ENCODE measurements at regions not wholly inside any gene's neighbourhood (a gene's known extent, or its start where the extent isn't known, plus 50 kb on each side); places are given as distances from the start of the nearest gene placed in this dataset.

- TF ChIP-seq CTCF (IDR thresholded peaks at IDR 0.05) (no peak), POLR2A (IDR thresholded peaks at IDR 0.05) (no peak)
- H3K27ac ChIP-seq = no peak overlapping the region
- DNase-seq = no peak
- H3K4me1 ChIP-seq = no peaks in the 10 kb centered on the region
- H3K27me3 ChIP-seq = no peaks in the 10 kb centered on the region
- WGBS, 2 donors (ENCODE audit: low coverage in 1 of 2) = 81% methylated on average over 2 of the region's 2 CpGs; no CpG with 5 or more reads in 1 of the 2 donors
- no peak overlapping the region for H3K4me3 ChIP-seq
- intact Hi-C loops (cut with DNase I; ENCODE audit: low total_unique reads) = no loop called here
- no peaks in the 10 kb centered on the region for H3K36me3 ChIP-seq
- H3K9me3 ChIP-seq = no peaks in the 10 kb centered on the region
- in situ Hi-C loops (cut with MboI; ENCODE audit: low pct_ligation_motif_present in 1 of 4, low pct_unique_long_range_greater_than_20kb in 1 of 4, low sequenced_read_pairs in 3 of 4) = no loop called here
Observed at GRCh38 chr12:111108726-111109125, 188.3 kb upstream of the MYL2 start.

GRCh38 chr12:111107392-111108178, 187.2 kb upstream of the MYL2 start:
- 49 to 57% methylated on average over 5 to 6 of the region's 6 CpGs for WGBS, 2 donors (ENCODE audit: low coverage in 1 of 2)
- H3K4me3 ChIP-seq = no peak overlapping the region
- no peak overlapping the region for H3K27ac ChIP-seq
- in situ Hi-C loops (cut with MboI; ENCODE audit: low pct_ligation_motif_present in 1 of 4, low pct_unique_long_range_greater_than_20kb in 1 of 4, low sequenced_read_pairs in 3 of 4) (no loop called here), intact Hi-C loops (cut with DNase I; ENCODE audit: low total_unique reads) (no loop called here)
- no peaks in the 10 kb centered on the region for H3K4me1 ChIP-seq
- no peaks in the 10 kb centered on the region for H3K36me3 ChIP-seq
- no peaks in the 10 kb centered on the region for H3K27me3 ChIP-seq
- no peak for TF ChIP-seq POLR2A (IDR thresholded peaks at IDR 0.05)
- TF ChIP-seq CTCF (IDR thresholded peaks at IDR 0.05) = no peak
- H3K9me3 ChIP-seq = no peaks in the 10 kb centered on the region
- no peak for DNase-seq

GRCh38 chr12:111105294-111105693, 184.9 kb upstream of the MYL2 start:
- TF ChIP-seq CTCF (IDR thresholded peaks at IDR 0.05) (no peak), EP300 (IDR thresholded peaks at IDR 0.05; ENCODE audit: low read depth) (no peak), POLR2A (IDR thresholded peaks at IDR 0.05) (no peak), POLR2AphosphoS5 (IDR thresholded peaks at IDR 0.05) (no peak)
- Histone ChIP-seq H3K9me3 (no peaks in the 10 kb centered on the region), H3K27ac (no peak overlapping the region), H3K36me3 (no peaks in the 10 kb centered on the region), H3K4me3 (no peak overlapping the region), H3K27me3 (no peaks in the 10 kb centered on the region), H3K4me1 (no peaks in the 10 kb centered on the region)
- 74 to 79% methylated on average over 3 to 6 of the region's 6 CpGs for WGBS, 2 donors (ENCODE audit: low coverage in 1 of 2)
- DNase-seq = no peak
- in situ Hi-C loops (cut with MboI; ENCODE audit: low pct_ligation_motif_present in 1 of 4, low pct_unique_long_range_greater_than_20kb in 1 of 4, low sequenced_read_pairs in 3 of 4) (no loop called here), intact Hi-C loops (cut with DNase I; ENCODE audit: low total_unique reads) (no loop called here)

- 48% methylated on average over 2 of the region's 2 CpGs; no CpG with 5 or more reads in 1 of the 2 donors for WGBS, 2 donors (ENCODE audit: low coverage in 1 of 2)
- no peak overlapping the region for H3K27ac ChIP-seq
Observed at GRCh38 chr12:111103583-111103982, 183.2 kb upstream of the MYL2 start.

More at GRCh38 chr12:111103583-111103982, 183.2 kb upstream of the MYL2 start:
- DNase-seq = no peak
- Histone ChIP-seq H3K9me3 (no peaks in the 10 kb centered on the region), H3K4me1 (no peaks in the 10 kb centered on the region), H3K4me3 (no peak overlapping the region), H3K27me3 (no peaks in the 10 kb centered on the region), H3K36me3 (no peaks in the 10 kb centered on the region)
- intact Hi-C loops (cut with DNase I; ENCODE audit: low total_unique reads) (no loop called here), in situ Hi-C loops (cut with MboI; ENCODE audit: low pct_ligation_motif_present in 1 of 4, low pct_unique_long_range_greater_than_20kb in 1 of 4, low sequenced_read_pairs in 3 of 4) (no loop called here)
- TF ChIP-seq CTCF (IDR thresholded peaks at IDR 0.05) = no peak
- no peak for TF ChIP-seq POLR2AphosphoS5 (IDR thresholded peaks at IDR 0.05)
- no peak for TF ChIP-seq EP300 (IDR thresholded peaks at IDR 0.05; ENCODE audit: low read depth)
- no peak for TF ChIP-seq POLR2A (IDR thresholded peaks at IDR 0.05)

All from transverse colon (tissue), 4 donors.